OCI-M2 (cell line): ENCODE measurements at regions not wholly inside any gene's neighbourhood (a gene's known extent, or its start where the extent isn't known, plus 50 kb on each side); places are given as distances from the start of the nearest gene placed in this dataset.

Experiments
- DNase-seq: peaks from one replicate; lab custom pipeline; 2025; ENCODE audit not compliant: unreplicated experiment; lab: John Stamatoyannopoulos, UW

- no peak for DNase-seq
These were observed 771.0 kb upstream of the CDH2 start for GRCh38 chr18:28947900-28948299.

DNA sequence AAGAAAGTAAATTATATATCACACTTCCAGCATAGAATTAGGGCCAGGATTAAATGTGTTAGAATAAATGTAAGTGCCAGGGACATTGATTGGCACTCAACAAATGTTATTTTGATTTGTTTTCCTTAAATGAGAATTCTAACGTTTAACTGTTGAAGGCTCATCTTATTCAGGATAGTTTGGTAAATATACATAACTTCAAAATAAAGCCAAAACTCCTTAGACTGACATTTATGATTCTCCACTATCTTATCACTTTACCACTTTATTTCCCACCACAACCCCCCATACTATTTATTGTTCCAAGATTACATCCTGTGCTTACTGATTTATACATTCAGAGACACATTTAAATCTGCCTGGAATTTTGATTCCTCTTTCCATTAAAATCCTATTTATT is 769.5 kb upstream of the CDH2 start:
- no peak for DNase-seq

GRCh38 chr18:28922936-28923335 is 746.0 kb upstream of the CDH2 start:
- DNase-seq, result no peak

DNA sequence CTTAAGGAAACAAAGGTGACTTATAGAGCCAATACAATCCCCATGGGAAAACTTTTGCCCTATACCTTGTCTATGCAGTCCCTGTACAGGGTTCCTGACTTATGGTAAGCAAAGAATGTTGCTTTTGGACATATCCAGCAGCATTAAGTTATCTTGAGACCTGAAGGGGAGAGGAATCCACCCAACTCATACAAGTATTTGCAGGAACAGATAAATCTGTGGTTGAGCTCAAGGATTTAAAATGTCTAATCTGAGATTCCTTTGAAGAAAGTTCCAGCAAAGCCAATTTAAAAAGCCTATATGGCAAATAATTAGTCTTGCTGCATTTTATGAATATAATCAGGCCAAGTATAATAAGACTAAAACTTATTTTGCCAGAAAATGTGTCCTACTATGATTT is 739.5 kb upstream of the CDH2 start:
- DNase-seq, result no peak

DNA sequence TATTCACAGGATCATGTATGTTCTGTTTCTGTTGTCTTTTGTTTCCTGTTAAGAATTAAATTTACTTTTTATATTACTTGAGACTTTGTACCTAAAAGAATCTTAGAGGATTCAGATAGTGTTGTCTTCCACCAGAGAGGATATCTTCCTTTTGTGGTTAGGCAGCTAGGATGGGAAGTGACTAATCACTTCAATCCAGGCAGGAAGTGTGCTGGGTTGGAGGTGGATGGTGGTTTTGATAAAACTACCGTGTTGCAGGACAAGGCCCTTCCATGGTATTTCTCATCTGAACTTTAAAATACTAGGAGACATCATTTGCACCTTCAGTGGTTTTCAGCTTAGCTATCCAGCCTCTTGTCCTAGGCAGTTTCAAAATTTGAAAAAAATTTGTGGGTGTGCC is 728.6 kb upstream of the CDH2 start:
- no peak for DNase-seq

GRCh38 chr18:28904789-28905364 is 727.9 kb upstream of the CDH2 start:
- DNase-seq, result no peak

GRCh38 chr18:28903306-28903705 is 726.4 kb upstream of the CDH2 start:
- no peak for DNase-seq

DNA sequence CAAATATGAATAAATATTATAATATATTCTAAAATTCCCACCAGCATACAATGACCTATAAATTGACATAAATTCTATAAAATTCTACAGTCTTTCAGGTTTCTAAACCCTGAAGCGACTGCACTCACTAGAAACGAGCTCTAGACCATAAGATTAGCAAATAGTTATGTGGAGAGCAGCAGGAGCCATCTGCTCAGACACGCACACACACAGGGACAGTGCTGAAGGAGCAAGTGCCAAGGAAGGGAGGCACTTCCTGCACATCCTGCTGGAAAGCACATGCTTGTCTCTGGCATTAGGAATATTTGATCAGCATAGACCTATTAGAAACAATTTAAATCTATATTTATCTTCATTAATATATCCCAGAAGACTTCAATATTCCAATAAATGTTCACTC is 713.9 kb upstream of the CDH2 start:
- DNase-seq, result no peak

DNA sequence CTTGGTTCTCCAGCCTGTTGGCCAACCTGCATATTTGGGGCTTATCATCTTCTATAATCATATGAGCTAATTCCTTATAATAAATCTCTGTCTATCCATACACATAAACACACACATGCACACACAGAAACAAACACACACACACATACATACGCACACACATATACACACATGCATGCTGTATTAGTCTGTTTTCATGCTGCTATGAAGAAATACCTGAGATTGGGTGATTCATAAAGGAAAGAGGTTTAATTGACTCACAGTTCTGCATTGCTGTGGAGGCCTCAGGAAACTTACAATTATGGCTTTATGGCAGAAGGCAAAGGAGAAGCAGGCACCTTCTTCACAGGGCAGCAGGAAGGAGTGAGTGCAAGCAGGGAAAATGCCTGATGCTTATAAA is 707.4 kb upstream of the CDH2 start:
- no peak for DNase-seq

DNA sequence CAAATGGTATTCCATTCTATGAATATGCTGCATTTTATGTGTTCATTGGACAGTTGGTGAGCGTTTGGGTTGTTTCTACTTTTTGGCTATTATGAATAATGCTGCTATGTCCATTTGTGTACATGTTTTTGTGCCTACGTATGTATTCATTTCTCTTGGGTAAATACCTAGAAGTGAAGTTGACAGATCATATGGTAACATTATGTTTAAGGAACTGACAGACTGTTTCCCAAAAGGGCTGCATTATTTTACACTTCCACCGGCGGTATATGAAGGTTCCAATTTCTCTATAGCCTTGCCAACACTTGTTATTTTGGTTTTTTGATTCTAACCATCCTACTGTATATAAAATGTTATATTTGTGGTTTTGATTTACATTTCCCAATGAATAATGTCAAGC is 703.9 kb upstream of the CDH2 start:
- no peak for DNase-seq

GRCh38 chr18:28875059-28875458 is 698.1 kb upstream of the CDH2 start:
- no peak for DNase-seq

GRCh38 chr18:28863396-28863795 is 686.5 kb upstream of the CDH2 start:
- DNase-seq, result no peak

DNA sequence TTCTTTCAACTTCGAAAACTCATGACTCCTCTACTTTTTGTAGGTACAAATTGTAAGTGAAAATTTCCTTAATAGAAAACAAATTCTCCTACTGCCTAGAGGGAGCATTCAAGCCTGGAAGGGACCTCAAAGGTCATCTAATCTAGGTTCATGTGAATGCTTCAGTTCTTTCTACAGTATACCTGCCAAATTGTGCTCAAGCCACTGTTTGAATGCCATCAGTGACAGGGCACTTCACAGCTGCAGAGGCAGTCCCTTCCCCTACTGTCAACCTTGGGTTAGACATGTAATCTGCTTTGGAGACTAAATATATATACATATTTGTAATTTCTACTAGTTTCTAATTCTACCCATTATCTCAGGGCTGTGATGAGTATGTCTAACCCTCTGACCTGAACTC is 681.3 kb upstream of the CDH2 start:
- DNase-seq, result no peak

GRCh38 chr18:28855989-28856388 is 679.1 kb upstream of the CDH2 start:
- no peak for DNase-seq

DNA sequence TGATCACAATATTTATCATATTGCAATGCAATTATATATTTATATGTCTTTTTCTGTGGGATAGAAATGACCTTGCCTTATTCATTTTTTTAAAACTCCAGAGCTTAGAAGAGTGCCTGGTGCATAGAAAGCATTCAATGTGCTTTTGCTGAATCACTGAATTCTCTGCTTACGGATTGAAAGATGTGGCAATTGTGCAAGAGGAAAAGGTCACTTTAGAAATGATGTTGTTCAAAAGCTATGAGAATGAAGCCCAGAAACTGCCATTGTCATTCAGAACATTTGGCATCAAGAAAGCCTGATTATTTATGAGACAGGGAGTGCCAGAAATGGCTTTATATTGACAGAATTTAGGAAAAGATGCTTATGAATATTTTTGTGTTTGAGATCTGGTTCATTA is 678.6 kb upstream of the CDH2 start:
- DNase-seq, result no peak

- no peak for DNase-seq
These were observed 678.0 kb upstream of the CDH2 start for GRCh38 chr18:28854964-28855363.

GRCh38 chr18:28846958-28847357 is 670.0 kb upstream of the CDH2 start:
- DNase-seq, result no peak

DNA sequence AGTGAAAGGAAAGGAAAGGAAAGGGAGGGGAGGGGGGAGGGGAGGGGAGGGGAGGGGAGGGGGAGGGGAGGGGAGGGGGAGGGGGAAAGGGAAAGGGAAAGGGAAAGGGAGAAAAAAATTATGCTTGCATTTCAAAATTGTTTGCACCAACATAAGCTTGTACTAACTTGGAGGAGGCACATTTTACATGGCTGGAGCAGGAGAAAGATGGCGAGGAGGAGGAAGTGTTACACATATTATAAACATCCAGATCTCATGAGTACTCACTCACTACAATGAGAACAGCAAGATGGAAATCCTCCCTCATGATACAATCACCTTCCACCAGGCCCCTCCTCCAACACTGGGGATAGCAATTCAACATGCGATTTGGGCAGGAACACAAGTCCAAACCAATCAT is 660.2 kb upstream of the CDH2 start:
- DNase-seq, result no peak

DNA sequence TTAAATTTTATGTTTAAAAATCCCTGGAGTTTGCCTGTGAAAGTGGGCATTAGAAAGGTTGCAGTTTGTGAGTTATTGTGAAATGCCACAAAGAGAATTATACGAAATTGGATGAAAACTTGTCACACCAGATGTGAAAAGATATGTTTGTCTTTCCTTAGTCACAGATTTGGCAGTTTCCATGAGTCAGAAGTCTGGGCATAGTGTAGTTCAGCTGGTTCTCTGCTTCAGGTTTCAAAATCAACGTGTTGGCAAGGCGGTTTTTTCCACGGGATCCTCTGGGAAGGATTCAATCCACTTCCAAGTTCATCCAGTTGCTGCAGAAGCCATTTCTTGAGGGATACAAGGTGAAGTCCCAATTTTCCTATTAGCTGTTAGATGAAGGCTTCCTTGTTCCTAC is 658.0 kb upstream of the CDH2 start:
- DNase-seq, result no peak

GRCh38 chr18:28831908-28832307 is 655.0 kb upstream of the CDH2 start:
- DNase-seq, result no peak

GRCh38 chr18:28831476-28831875 is 654.5 kb upstream of the CDH2 start:
- no peak for DNase-seq

- DNase-seq, result no peak
These were observed 649.2 kb upstream of the CDH2 start for GRCh38 chr18:28826107-28826506.

DNA sequence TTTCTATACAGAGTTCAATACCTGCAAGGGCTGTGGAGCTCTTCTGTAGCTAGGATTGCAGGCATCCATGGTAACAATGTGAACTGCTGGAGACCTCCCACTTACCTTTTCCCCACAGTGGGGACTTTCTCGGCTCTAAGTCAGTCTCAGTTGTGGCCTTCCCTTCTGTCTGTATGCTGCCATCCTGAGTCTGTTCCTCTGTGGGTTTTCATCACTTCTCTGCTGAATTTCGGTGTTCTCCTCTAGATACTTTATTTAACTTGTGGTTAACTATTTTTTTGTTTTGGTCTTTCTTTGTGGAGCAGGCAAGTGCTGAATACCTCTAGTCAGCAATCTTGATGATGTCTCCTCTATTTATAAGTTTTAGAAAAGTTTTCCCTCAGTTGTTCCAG is 647.2 kb upstream of the CDH2 start:
- DNase-seq, result no peak
